ENCODE measurements at regions not wholly inside any gene's neighbourhood (a gene's known extent, or its start where the extent isn't known, plus 50 kb on each side); places are given as distances from the start of the nearest gene placed in this dataset.

- no peak for DNase-seq
Measured at GRCh38 chr6:8764733-8765132, 329.4 kb upstream of the SLC35B3 start.

- DNase-seq, result no peak
Measured at GRCh38 chr6:8760951-8761350, 325.6 kb upstream of the SLC35B3 start.

- no peak for DNase-seq
Measured at GRCh38 chr6:8758412-8758811, 323.1 kb upstream of the SLC35B3 start.

- DNase-seq, result no peak
Measured at GRCh38 chr6:8750627-8751026, 315.3 kb upstream of the SLC35B3 start.

- no peak for DNase-seq
Measured at GRCh38 chr6:8749465-8749864, 314.1 kb upstream of the SLC35B3 start.

- DNase-seq, result no peak
Measured at GRCh38 chr6:8743170-8743745, 307.9 kb upstream of the SLC35B3 start.

- DNase-seq, result no peak
Measured at GRCh38 chr6:8739454-8739853, 304.1 kb upstream of the SLC35B3 start.

- DNase-seq, result no peak
Measured at GRCh38 chr6:8738951-8739350, 303.6 kb upstream of the SLC35B3 start.

GRCh38 chr6:8736156-8736895 is 301.0 kb upstream of the SLC35B3 start:
- no peak for DNase-seq

- DNase-seq, result no peak
Measured at GRCh38 chr6:8733879-8734278, 298.5 kb upstream of the SLC35B3 start.

- DNase-seq, result no peak
Measured at GRCh38 chr6:8731874-8732273, 296.5 kb upstream of the SLC35B3 start.

GRCh38 chr6:8710668-8711431 is 275.5 kb upstream of the SLC35B3 start:
- no peak for DNase-seq

GRCh38 chr6:8707956-8708772 is 272.8 kb upstream of the SLC35B3 start:
- no peak for DNase-seq

- DNase-seq, result no peak
Measured at GRCh38 chr6:8707369-8707768, 272.0 kb upstream of the SLC35B3 start.

- no peak for DNase-seq
Measured at GRCh38 chr6:8705435-8706020, 270.2 kb upstream of the SLC35B3 start.

GRCh38 chr6:8703059-8703458 is 267.7 kb upstream of the SLC35B3 start:
- DNase-seq, result no peak

- DNase-seq, result no peak
Measured at GRCh38 chr6:8688821-8689220, 253.5 kb upstream of the SLC35B3 start.

GRCh38 chr6:8686077-8686476 is 250.7 kb upstream of the SLC35B3 start:
- no peak for DNase-seq

- no peak for DNase-seq
Measured at GRCh38 chr6:8683204-8683603, 247.9 kb upstream of the SLC35B3 start.

- no peak for DNase-seq
Measured at GRCh38 chr6:8679823-8680222, 244.5 kb upstream of the SLC35B3 start.

- no peak for DNase-seq
Measured at GRCh38 chr6:8678466-8678865, 243.1 kb upstream of the SLC35B3 start.

- no peak for DNase-seq
Measured at GRCh38 chr6:8674126-8674525, 238.8 kb upstream of the SLC35B3 start.

GRCh38 chr6:8672882-8673281 is 237.5 kb upstream of the SLC35B3 start:
- no peak for DNase-seq
